ENCODE measurements at regions not wholly inside any gene's neighbourhood (a gene's known extent, or its start where the extent isn't known, plus 50 kb on each side); places are given as distances from the start of the nearest gene placed in this dataset.

DNA sequence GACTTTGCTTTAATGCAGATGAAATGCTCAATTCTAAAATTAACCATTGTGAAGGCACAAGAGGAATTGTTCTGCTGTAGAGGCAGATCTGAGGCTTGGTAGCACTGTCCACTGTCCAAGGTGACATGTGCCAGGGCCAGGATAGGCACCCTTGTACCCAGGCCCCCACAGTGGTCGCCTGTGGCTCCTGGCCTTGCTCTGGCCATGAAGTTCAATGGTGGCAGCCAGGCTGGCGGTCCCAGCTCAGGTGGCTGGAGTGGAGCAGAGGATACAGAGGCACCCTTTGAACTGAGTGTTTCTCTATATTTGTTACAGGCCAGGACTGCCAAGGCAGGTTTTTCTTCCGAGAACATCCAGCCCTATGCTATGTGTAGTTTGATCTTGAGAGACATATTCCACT is 102.6 kb downstream of the PTGS2 start:
- no peak for TF ChIP-seq CTCF (IDR thresholded peaks at IDR 0.05)
- TF ChIP-seq EZH2 (IDR thresholded peaks at IDR 0.05), result no peak

Data from neural progenitor cell (in vitro differentiated cells).